HEK293 (cell line): ENCODE measurements at regions not wholly inside any gene's neighbourhood (a gene's known extent, or its start where the extent isn't known, plus 50 kb on each side); places are given as distances from the start of the nearest gene placed in this dataset.

Source experiments
- CTCF ChIA-PET: fragments of 350-600 bp; formaldehyde crosslinking; extraction: SDS; loops from one replicate; lab custom pipeline; 2021; ENCODE audit warnings: antibody characterized with exemption; lab: Yijun Ruan, JAX
- POLR2A ChIA-PET: fragments of 300-600 bp; formaldehyde crosslinking; extraction: SDS; loops from one replicate; lab custom pipeline; 2020; ENCODE audit warnings: antibody characterized with exemption, inconsistent platforms; lab: Yijun Ruan, JAX
- H3K27ac ChIP-seq: fragments of 200-500 bp; sonication (Bioruptor generic); 2 replicates; pipeline ENCODE4 v1.5.1; 2014; ENCODE audit warnings: low read depth, low read length, control low read depth, inconsistent platforms; ENCODE audit errors: extremely low read depth
- H3K36me3 ChIP-seq, 2 experiments: fragments of 200-500 bp in 1 of 2; sonication (Bioruptor generic) in 1 of 2; 1 replicate in 1 of 2; 2 replicates in 1 of 2; pipeline ENCODE4 v1.5.1; 2014 to 2017; ENCODE audit warnings: inconsistent platforms in 2 of 2, low read length in 2 of 2; ENCODE audit not compliant: control insufficient read depth in 2 of 2, insufficient read depth in 1 of 2
- H3K4me1 ChIP-seq: fragments of 200-500 bp; sonication (Bioruptor generic); 2 replicates; pipeline ENCODE4 v1.5.1; 2014; ENCODE audit warnings: mild to moderate bottlenecking, low read length, inconsistent platforms; ENCODE audit not compliant: control insufficient read depth, insufficient read depth
- H3K4me3 ChIP-seq: 2 replicates; pipeline ENCODE4 v1.5.1; 2011; ENCODE audit warnings: low read depth, mild to moderate bottlenecking, control low read depth, low read length, moderate library complexity
- H3K9me3 ChIP-seq: fragments of 200-500 bp; sonication (Bioruptor generic); 2 replicates; pipeline ENCODE4 v1.5.1; 2014; ENCODE audit warnings: low read depth, low read length, inconsistent platforms; ENCODE audit not compliant: control insufficient read depth, insufficient read depth
- AEBP2 ChIP-seq: fragments of 450-650 bp; formaldehyde crosslinking; IDR thresholded peaks from 2 replicates; pipeline ENCODE4 v1.5.1; 2016; ENCODE audit warnings: missing biosample characterization, missing genetic modification characterization, borderline replicate concordance
- HOXD13 ChIP-seq: sonication (generic); formaldehyde crosslinking; IDR thresholded peaks from 2 replicates; pipeline ENCODE4 v1.8.0; 2022; ENCODE audit warnings: missing genetic modification reagents, borderline replicate concordance
- KLF9 ChIP-seq: fragments of 450-650 bp; formaldehyde crosslinking; IDR thresholded peaks from 2 replicates; pipeline ENCODE4 v1.5.1; 2016; ENCODE audit warnings: missing biosample characterization, missing genetic modification characterization, low read depth
- MEIS1 ChIP-seq: sonication (generic); formaldehyde crosslinking; IDR thresholded peaks from 2 replicates; pipeline ENCODE4 v1.8.1; 2022; ENCODE audit warnings: missing genetic modification reagents, mild to moderate bottlenecking, borderline replicate concordance
- MYNN ChIP-seq: fragments of 450-650 bp; formaldehyde crosslinking; IDR thresholded peaks from 2 replicates; pipeline ENCODE4 v1.5.1; 2016; ENCODE audit warnings: missing biosample characterization, missing genetic modification characterization, borderline replicate concordance
- SP2 ChIP-seq: fragments of 450-650 bp; formaldehyde crosslinking; IDR thresholded peaks from 2 replicates; pipeline ENCODE4 v1.5.1; 2016; ENCODE audit warnings: missing biosample characterization, missing genetic modification characterization
- SP3 ChIP-seq: fragments of 450-650 bp; formaldehyde crosslinking; IDR thresholded peaks from 2 replicates; pipeline ENCODE4 v1.5.1; 2016; ENCODE audit warnings: missing biosample characterization, missing genetic modification characterization
- ZBTB44 ChIP-seq: fragments of 450-650 bp; IDR thresholded peaks from 2 replicates; pipeline ENCODE4 v1.5.1; 2018; ENCODE audit warnings: missing biosample characterization, mild to moderate bottlenecking, missing genetic modification characterization
- ZFP37 ChIP-seq: fragments of 450-650 bp; formaldehyde crosslinking; IDR thresholded peaks from 2 replicates; pipeline ENCODE4 v1.5.1; 2016; ENCODE audit warnings: missing biosample characterization, missing genetic modification characterization
- ZNF148 ChIP-seq: fragments of 450-650 bp; formaldehyde crosslinking; IDR thresholded peaks from 2 replicates; pipeline ENCODE4 v1.5.0; 2017; ENCODE audit warnings: missing biosample characterization, missing genetic modification characterization, borderline replicate concordance
- ZNF155 ChIP-seq: fragments of 450-650 bp; formaldehyde crosslinking; IDR thresholded peaks from 2 replicates; pipeline ENCODE4 v1.5.1; 2016; ENCODE audit warnings: missing biosample characterization, missing genetic modification characterization
- ZNF169 ChIP-seq: fragments of 450-650 bp; formaldehyde crosslinking; IDR thresholded peaks from 2 replicates; pipeline ENCODE4 v1.5.1; 2016; ENCODE audit warnings: missing biosample characterization, missing genetic modification characterization
- ZNF221 ChIP-seq: fragments of 450-650 bp; formaldehyde crosslinking; IDR thresholded peaks from 2 replicates; pipeline ENCODE4 v1.5.1; 2017; ENCODE audit warnings: missing biosample characterization, missing genetic modification characterization, borderline replicate concordance
- ZNF24 ChIP-seq: fragments of 450-650 bp; formaldehyde crosslinking; IDR thresholded peaks from 2 replicates; pipeline ENCODE4 v1.5.1; 2016; ENCODE audit warnings: missing biosample characterization, missing genetic modification characterization
- ZNF292 ChIP-seq: fragments of 450-650 bp; formaldehyde crosslinking; IDR thresholded peaks from 2 replicates; pipeline ENCODE4 v1.5.1; 2016; ENCODE audit warnings: low read depth, missing biosample characterization, missing genetic modification characterization, borderline replicate concordance
- ZNF350 ChIP-seq: fragments of 450-650 bp; formaldehyde crosslinking; IDR thresholded peaks from 2 replicates; pipeline ENCODE4 v1.5.0; 2017; ENCODE audit warnings: missing biosample characterization, mild to moderate bottlenecking, missing genetic modification characterization
- ZNF394 ChIP-seq: fragments of 450-650 bp; formaldehyde crosslinking; IDR thresholded peaks from 2 replicates; pipeline ENCODE4 v1.5.1; 2016; ENCODE audit warnings: missing biosample characterization, missing genetic modification characterization, mild to moderate bottlenecking, moderate library complexity, borderline replicate concordance
- ZNF398 ChIP-seq: fragments of 450-650 bp; formaldehyde crosslinking; IDR thresholded peaks from 2 replicates; pipeline ENCODE4 v1.5.1; 2017; ENCODE audit warnings: missing biosample characterization, missing genetic modification characterization
- ZNF423 ChIP-seq: fragments of 450-650 bp; formaldehyde crosslinking; IDR thresholded peaks from 2 replicates; pipeline ENCODE4 v1.5.1; 2016; ENCODE audit warnings: missing biosample characterization, missing genetic modification characterization
- ZNF560 ChIP-seq: fragments of 450-650 bp; formaldehyde crosslinking; IDR thresholded peaks from 2 replicates; pipeline ENCODE4 v1.5.1; 2017; ENCODE audit warnings: missing biosample characterization, missing genetic modification characterization, borderline replicate concordance
- ZNF837 ChIP-seq: fragments of 450-650 bp; formaldehyde crosslinking; IDR thresholded peaks from 2 replicates; pipeline ENCODE4 v1.5.1; 2016; ENCODE audit warnings: missing biosample characterization, missing genetic modification characterization
- TF ChIP-seq, protein P1 (sequence below): fragments of 450-650 bp; IDR thresholded peaks from 2 replicates; pipeline ENCODE4 v1.5.1; 2018; ENCODE audit warnings: missing biosample characterization, missing genetic modification characterization
- TF ChIP-seq, protein P2 (sequence below): fragments of 450-650 bp; formaldehyde crosslinking; IDR thresholded peaks from 2 replicates; pipeline ENCODE4 v1.5.1; 2017; ENCODE audit warnings: missing biosample characterization, missing genetic modification characterization

DNA sequence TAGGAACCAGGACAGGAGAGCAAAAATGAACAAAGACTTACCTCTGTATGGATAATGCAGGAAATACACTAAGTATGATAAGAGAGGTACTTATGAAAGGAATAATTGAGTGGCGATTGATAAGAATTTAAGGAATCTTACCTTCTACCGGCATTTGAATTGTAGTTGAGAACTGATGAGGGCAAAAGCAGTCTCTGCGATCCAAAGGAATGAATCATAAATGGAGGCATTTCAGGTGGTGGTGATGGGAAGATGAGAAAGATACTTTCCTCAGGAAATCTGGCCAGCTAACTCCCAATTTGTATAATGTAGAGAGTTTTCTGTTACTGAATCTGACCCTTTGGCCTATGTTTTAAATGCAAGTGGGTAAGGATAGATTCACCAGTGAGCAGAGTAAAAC is 71.9 kb upstream of the C11orf87 start (continued):
- TF ChIP-seq AEBP2 (tag by site-specific recombination): no peak
- no peak for TF ChIP-seq ZNF148 (tag by site-specific recombination)

GRCh38 chr11:109362059-109362458 is 59.9 kb upstream of the C11orf87 start:
- Histone ChIP-seq H3K4me1 (no peaks in the 10 kb centered on the region), H3K27ac (no peak overlapping the region), H3K36me3 (no peaks in the 10 kb centered on the region), H3K9me3 (no peaks in the 10 kb centered on the region), H3K4me3 (no peak overlapping the region)
- POLR2A ChIA-PET: no interaction called here
- CTCF ChIA-PET: interaction anchor here (0.7 kb wide), 1 partner anchor 578 kb away, joined by 5 read pairs; no protein-coding TSS in a partner anchor
- no peak for TF ChIP-seq SP2 (tag by site-specific recombination)
- no peak for TF ChIP-seq ZNF169
- no peak for TF ChIP-seq ZNF155 (tag by site-specific recombination)
- TF ChIP-seq ZNF221 (tag by site-specific recombination): no peak
- TF ChIP-seq ZNF350: no peak
- TF ChIP-seq ZNF394 (tag by site-specific recombination): no peak
- TF ChIP-seq ZNF292 (tag by site-specific recombination): no peak
- TF ChIP-seq ZNF423 (tag by site-specific recombination): no peak
- no peak for TF ChIP-seq MEIS1 (CRISPR knock-in tag)
- TF ChIP-seq ZNF24 (tag by site-specific recombination): no peak
- TF ChIP-seq ZNF837 (tag by site-specific recombination): no peak

DNA sequence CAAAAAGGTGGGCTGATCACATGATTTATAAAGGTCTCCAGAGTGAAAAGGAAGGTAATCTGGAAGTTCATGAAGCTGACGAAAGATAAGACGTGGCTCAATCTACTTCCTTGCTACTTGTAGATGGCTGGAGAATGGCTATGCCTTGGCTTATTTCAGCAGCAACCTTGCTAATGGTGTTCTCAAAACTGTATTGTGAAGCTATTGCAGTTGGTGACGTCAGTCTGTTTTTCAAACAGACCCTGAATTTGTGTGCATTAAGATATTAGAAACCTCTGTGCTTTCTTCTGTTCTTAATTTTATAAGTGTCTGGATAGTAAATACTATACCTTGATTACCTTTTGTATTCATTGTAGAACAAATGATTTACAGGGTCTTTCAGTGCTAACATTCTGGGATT is 58.3 kb upstream of the C11orf87 start:
- Histone ChIP-seq H3K4me1 (no peaks in the 10 kb centered on the region), H3K4me3 (no peak overlapping the region), H3K27ac (no peak overlapping the region), H3K36me3 (no peaks in the 10 kb centered on the region), H3K9me3 (no peaks in the 10 kb centered on the region)
- ChIA-PET POLR2A (no interaction called here), CTCF (interaction anchor here (0.5 kb wide), 1 partner anchor 165 kb away, joined by 4 read pairs; no protein-coding TSS in a partner anchor)
- TF ChIP-seq MYNN (tag by site-specific recombination): no peak
- no peak for TF ChIP-seq KLF9 (tag by site-specific recombination)
- TF ChIP-seq ZNF560 (tag by site-specific recombination): no peak
- TF ChIP-seq, protein P1, sequence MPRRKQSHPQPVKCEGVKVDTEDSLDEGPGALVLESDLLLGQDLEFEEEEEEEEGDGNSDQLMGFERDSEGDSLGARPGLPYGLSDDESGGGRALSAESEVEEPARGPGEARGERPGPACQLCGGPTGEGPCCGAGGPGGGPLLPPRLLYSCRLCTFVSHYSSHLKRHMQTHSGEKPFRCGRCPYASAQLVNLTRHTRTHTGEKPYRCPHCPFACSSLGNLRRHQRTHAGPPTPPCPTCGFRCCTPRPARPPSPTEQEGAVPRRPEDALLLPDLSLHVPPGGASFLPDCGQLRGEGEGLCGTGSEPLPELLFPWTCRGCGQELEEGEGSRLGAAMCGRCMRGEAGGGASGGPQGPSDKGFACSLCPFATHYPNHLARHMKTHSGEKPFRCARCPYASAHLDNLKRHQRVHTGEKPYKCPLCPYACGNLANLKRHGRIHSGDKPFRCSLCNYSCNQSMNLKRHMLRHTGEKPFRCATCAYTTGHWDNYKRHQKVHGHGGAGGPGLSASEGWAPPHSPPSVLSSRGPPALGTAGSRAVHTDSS: no peak
- TF ChIP-seq ZNF398 (tag by site-specific recombination): no peak
- TF ChIP-seq ZFP37 (tag by site-specific recombination): no peak
- TF ChIP-seq, protein P2, sequence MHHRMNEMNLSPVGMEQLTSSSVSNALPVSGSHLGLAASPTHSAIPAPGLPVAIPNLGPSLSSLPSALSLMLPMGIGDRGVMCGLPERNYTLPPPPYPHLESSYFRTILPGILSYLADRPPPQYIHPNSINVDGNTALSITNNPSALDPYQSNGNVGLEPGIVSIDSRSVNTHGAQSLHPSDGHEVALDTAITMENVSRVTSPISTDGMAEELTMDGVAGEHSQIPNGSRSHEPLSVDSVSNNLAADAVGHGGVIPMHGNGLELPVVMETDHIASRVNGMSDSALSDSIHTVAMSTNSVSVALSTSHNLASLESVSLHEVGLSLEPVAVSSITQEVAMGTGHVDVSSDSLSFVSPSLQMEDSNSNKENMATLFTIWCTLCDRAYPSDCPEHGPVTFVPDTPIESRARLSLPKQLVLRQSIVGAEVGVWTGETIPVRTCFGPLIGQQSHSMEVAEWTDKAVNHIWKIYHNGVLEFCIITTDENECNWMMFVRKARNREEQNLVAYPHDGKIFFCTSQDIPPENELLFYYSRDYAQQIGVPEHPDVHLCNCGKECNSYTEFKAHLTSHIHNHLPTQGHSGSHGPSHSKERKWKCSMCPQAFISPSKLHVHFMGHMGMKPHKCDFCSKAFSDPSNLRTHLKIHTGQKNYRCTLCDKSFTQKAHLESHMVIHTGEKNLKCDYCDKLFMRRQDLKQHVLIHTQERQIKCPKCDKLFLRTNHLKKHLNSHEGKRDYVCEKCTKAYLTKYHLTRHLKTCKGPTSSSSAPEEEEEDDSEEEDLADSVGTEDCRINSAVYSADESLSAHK (tag by site-specific recombination): no peak
- no peak for TF ChIP-seq HOXD13 (CRISPR knock-in tag)
- no peak for TF ChIP-seq SP3 (tag by site-specific recombination)
- TF ChIP-seq ZBTB44 (tag by site-specific recombination): no peak
